NCI-H1930 (cell line): ENCODE measurements at regions not wholly inside any gene's neighbourhood (a gene's known extent, or its start where the extent isn't known, plus 50 kb on each side); places are given as distances from the start of the nearest gene placed in this dataset.

Experiments
- DNase-seq, 2 experiments: peaks; one replicate each; lab custom pipeline; 2025; lab: John Stamatoyannopoulos, UW

- DNase-seq, result no peak
Measured at GRCh38 chr6:167515873-167516507, 191.1 kb downstream of the TTLL2 start.

DNA sequence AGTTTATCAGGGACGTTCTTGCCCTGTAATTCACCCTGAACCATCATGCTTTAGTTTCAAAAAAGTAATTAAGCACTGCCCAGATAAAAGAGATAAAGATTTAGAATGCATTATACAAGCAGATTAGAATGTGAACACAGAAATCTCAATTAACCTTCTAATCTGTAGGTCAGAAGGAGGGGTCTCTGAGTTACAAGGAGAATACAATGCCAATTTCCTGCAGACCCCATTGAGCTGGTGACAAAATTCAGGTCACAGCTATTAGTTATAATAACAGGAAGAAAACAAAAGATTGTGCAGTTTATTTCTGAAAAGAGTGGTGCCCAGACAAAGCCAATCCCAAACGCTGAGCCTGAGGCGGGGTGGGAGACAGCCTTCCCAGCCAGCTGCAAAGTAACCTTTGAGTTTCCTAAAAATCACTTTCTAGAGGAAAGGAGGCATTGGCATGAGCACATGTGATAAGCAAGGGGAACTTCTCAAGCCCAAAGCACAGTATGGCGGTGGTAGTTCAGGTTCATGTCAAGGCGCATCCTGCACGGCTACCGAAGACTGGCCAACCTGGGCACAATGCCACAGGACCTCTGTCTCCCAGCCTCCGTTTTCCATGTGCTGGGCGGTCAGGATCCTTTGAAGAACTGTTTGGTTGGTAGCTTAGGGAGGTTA lies 192.5 kb downstream of the TTLL2 start:
- DNase-seq, result no peak

GRCh38 chr6:167523426-167523825 lies 198.5 kb downstream of the TTLL2 start:
- no peak for DNase-seq

GRCh38 chr6:167524261-167525111 lies 199.6 kb downstream of the TTLL2 start:
- no peak for DNase-seq

DNA sequence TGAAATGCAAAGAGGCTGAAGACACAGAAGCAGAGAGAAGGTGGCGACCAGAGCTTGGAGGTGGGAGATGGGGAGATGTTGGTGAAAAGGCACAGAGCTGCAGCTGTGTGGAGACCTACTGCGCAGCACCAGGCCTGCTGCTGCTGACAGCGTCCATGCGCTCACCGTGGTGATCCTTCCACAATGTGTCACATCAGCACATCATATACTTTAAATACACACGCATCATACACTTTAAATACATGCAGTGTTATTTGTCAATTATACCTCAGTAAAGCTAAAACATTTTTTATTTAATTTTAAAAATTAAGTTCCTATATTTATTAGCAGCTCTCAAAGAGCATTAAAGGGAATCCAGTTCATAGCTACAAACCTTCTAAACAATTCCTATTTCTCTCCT lies 200.9 kb downstream of the TTLL2 start:
- no peak for DNase-seq

DNA sequence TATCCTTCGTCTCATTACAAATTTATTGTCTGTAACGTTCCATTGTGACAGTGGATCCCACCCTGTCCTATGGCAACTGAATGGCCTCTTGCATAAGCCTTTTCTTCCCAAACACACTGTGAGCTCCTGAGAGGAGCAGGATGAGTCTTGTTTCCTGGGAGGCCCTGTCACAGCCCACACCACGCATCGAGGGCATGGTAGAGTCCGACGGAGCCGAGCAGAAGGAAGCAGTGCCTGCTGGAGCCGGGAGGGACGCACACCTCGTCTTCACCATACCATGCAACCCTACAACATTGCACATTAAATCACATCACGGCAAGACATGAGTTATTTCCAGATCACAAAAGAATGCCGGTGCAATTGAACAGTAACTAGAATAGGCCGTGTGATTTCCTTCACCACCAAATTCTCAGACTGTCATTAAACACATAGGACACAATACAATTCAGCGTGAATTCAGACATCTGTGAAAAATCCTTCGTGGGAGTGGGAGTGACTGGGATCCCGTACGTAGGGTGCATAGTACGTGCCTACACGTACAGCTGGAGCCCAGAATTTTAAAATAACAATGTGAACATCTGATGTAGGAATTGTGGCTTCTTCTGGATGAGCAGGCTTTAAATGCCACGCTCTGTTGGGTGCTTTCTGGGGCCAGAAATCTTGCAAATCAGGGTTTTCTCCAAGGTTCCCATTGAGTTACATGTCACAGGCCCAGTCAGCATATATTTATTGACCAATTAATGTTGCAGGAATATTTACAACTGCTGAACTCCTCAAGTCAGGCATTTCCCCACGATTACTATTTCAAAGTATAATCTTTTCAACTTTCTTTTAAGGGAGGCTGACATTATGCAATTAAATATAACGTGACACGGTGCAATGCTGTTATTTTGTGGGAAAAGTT lies 201.8 kb downstream of the TTLL2 start:
- no peak for DNase-seq

DNA sequence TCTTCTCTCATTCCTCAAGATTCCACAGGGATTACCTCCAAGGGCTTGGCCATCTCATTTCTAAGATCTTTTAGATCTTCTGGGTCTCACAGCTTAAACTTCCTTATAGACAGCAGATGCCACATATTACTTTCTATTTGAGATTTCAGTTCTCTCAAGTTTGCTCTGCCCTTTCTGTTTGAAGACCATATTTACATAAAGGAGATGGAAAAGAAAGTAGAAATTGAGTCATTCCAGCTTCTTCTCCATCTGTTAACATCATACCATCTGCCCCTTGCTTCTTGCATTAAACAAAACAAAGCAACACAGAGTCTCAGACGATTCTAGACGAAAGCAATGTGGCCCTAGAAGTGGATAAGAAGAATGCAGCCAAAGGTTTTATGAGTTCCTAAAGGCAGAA lies 203.4 kb downstream of the TTLL2 start:
- DNase-seq, result no peak

DNA sequence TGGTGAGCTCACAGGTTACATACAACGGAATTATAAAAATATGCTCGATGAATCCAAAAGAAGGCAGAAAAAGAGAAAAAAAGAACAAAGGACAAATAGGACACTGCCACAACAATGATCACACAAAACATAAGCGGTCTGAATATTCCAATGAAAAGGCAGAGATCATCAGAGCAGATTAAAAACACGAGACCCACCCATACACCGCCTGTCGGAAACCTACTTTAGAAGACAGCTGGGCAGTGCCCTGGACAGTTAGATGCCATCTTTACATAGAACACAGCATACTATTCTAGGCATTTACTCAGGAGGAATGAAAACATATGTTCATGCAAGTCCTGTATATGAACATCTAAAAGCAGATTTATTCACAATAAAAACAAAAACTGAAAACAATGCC lies 204.1 kb downstream of the TTLL2 start:
- DNase-seq, result no peak

DNA sequence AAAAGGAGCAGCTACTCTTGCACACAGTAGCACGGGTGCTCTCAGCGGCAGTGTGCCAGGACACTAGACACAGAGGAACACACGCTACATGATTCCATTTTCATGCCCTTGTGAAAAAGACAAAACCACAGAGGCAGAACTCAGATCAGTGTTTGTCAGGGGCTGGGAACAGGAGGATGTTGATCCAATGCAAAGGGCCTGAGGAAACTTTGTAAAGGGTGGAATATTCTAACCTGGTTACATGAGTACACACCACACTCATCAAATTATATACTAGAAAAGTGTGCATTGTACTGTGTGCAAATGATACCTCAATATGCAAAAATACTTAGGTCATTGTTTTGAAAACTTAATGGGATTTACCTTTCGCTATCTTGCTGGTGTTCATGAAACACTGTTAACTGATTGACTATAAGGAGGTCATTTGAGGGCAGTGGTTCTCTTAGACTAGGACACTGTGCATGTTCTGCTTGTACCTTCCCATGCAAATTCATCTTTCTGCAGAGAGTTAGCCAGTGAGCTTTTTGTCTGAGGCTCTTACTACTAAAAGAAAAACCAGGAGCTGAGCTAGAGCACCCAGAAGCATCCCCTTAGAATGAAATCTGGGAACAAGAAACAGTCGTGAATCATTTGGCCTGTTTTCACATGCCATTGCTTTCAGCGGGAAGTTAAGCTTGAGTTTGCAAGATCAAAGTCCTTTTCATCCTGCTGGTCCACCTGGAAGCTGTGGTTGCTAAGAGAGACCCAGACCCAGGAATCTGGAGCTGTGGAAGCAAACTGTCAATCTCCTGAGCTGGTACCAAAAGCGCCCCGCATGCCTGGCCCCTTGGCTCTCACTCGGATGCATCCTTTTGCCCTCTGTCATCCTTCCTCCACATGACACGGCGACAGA lies 204.8 kb downstream of the TTLL2 start:
- no peak for DNase-seq

- no peak for DNase-seq
Measured at GRCh38 chr6:167530951-167531350, 206.1 kb downstream of the TTLL2 start.

GRCh38 chr6:167532410-167533288 lies 207.8 kb downstream of the TTLL2 start:
- no peak for DNase-seq

GRCh38 chr6:167533851-167534250 lies 209.0 kb downstream of the TTLL2 start:
- DNase-seq, result no peak

DNA sequence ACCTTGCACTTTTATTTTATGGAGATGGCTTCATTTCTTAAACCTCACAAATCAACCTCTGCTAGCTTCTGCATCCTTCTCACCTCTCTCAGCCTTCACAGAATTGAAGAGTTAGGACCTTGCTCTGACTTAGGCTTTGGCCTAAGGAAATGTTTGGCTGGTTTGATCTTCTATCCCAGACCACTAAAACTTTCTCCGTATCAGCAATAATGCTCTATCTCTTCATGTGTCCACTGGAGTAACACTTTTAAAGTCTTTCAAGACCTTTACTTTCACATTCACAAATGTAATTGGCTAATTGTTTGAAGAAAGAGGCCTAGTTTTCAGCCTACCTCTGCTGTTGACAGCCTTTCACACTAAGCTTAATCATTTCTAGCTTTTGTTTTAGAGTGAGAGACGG lies 212.9 kb downstream of the TTLL2 start:
- no peak for DNase-seq

DNA sequence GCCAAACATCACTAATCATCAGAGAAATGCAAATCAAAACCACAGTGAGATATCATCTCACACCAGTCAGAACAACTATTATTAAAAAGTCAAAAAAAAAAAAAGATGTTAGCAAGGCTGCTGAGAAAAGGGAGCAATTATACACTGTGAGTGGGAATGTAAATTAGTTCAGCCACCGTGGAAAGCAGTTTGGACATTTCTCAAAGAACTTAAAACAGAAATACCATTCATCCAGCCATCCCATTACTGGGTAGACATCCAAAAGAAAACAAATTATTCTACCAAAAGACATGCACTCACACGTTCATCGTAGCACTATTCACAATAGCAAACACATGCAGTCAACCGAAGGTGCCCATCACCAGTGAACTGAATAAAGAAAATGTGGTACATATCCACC lies 213.9 kb downstream of the TTLL2 start:
- no peak for DNase-seq

- DNase-seq, result no peak
Measured at GRCh38 chr6:167540796-167541195, 215.9 kb downstream of the TTLL2 start.

GRCh38 chr6:167541544-167541943 lies 216.7 kb downstream of the TTLL2 start:
- DNase-seq, result no peak

GRCh38 chr6:167543602-167544497 lies 219.0 kb downstream of the TTLL2 start:
- DNase-seq, result no peak

GRCh38 chr6:167546611-167547327 lies 221.9 kb downstream of the TTLL2 start:
- no peak for DNase-seq
